Choroid plexus epithelial cell (primary cell): ENCODE measurements at regions not wholly inside any gene's neighbourhood (a gene's known extent, or its start where the extent isn't known, plus 50 kb on each side); places are given as distances from the start of the nearest gene placed in this dataset.

Experiments used
- DNase-seq: peaks from one replicate; pipeline ENCODE4 v3.0.0-alpha.2; 2010; ENCODE audit warnings: low read depth
- H3K4me3 ChIP-seq: 2 replicates; pipeline ENCODE4 v1.5.1; 2011; ENCODE audit warnings: low read depth, mild to moderate bottlenecking, control low read depth, low read length, moderate library complexity
- TF ChIP-seq, protein P1 (sequence below): conservative IDR thresholded peaks from 2 replicates; pipeline ENCODE4 v1.5.1; 2011; ENCODE audit warnings: low read depth, mild to moderate bottlenecking, control low read depth, inconsistent platforms, low read length, moderate library complexity

DNA sequence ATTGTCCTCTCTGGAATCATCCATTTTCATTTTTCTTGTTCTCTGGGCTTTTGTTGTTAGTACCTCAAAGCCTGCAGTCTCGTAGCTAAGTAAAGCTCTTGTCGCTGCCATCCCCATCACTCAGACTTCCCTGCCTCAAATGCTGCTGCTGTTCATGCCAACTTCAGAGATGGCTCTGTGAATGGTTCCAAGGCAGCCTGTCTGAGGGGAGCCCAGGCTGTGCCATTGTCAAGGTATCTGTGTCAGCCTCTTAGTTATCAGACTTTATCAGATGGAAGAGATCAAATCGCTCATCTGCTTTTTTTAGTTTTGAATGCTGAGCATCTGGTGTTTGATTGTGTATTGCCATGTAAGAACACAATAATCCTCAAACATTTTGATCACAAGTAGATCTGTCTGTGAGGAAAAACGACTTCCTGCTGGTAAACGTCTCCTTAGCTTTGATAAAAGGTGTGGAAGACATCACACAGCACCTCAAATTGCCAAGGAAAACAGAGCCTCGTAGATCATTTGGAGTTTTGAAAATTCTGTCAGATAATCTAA is 304.2 kb upstream of the ZC3H12C start:
- TF ChIP-seq, protein P1, sequence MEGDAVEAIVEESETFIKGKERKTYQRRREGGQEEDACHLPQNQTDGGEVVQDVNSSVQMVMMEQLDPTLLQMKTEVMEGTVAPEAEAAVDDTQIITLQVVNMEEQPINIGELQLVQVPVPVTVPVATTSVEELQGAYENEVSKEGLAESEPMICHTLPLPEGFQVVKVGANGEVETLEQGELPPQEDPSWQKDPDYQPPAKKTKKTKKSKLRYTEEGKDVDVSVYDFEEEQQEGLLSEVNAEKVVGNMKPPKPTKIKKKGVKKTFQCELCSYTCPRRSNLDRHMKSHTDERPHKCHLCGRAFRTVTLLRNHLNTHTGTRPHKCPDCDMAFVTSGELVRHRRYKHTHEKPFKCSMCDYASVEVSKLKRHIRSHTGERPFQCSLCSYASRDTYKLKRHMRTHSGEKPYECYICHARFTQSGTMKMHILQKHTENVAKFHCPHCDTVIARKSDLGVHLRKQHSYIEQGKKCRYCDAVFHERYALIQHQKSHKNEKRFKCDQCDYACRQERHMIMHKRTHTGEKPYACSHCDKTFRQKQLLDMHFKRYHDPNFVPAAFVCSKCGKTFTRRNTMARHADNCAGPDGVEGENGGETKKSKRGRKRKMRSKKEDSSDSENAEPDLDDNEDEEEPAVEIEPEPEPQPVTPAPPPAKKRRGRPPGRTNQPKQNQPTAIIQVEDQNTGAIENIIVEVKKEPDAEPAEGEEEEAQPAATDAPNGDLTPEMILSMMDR, result no peak
- no peak overlapping the region for H3K4me3 ChIP-seq
- no peak for DNase-seq

DNA sequence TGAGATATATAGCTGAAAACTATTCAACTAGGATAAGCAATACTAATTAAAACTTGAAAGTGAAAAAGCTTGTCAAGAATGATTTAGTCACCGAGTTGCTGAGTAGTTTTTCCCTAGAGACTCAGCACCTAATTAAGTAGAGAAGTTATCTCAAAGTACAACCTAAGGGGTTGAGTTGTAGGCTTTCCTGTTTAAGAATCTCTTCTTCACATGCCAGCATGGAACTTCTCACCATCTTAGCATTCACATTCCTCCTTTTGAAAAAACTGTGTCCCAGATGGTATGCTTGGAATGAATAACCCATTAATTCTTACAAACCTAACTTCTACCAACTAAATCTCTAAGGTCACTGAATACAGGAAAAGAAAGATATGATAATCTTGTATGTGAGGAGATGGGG is 303.3 kb upstream of the ZC3H12C start:
- no peak overlapping the region for H3K4me3 ChIP-seq
- DNase-seq, result no peak
- TF ChIP-seq, protein P1, result no peak

DNA sequence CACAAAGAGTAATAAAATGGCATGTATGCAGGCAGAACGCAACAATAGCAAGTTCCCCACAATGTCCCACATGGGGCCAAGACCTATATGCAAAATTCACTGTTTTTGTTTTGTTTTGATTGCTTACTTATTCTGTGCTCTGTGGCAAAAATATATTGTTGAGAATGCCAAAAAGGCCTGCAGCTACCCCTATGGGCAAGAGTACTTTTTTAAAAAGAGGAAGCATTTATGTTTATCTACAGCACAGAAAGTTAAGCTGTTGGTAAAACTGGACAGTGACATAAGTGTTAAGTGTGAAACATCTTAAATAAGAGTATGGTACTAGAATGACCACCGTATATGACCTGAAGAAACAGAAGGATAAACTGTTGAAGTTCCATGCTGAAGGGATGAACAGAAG is 301.9 kb upstream of the ZC3H12C start:
- H3K4me3 ChIP-seq, result no peak overlapping the region
- TF ChIP-seq, protein P1, result no peak
- no peak for DNase-seq

DNA sequence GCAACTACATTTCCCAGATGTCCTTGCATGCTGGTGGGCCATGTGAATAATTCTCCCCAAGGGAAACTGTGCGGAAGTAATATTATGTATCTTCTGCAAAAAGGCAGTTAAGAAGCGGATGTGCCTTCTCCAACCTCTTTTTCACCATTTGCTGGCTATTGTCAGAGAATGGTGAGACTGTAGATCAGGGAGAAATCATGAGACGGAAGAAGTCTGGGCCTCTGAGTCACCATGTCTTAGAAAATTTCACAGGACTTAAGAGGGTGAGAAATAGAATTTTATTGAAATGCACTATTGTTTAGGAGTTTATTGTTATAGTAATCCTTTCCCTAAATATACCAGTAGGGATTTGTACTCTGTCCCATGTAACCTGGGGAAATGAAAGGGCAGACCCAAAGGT is 298.7 kb upstream of the ZC3H12C start:
- DNase-seq, result peak; percentile 31
- H3K4me3 ChIP-seq, result no peak overlapping the region
- TF ChIP-seq, protein P1, result no peak

DNA sequence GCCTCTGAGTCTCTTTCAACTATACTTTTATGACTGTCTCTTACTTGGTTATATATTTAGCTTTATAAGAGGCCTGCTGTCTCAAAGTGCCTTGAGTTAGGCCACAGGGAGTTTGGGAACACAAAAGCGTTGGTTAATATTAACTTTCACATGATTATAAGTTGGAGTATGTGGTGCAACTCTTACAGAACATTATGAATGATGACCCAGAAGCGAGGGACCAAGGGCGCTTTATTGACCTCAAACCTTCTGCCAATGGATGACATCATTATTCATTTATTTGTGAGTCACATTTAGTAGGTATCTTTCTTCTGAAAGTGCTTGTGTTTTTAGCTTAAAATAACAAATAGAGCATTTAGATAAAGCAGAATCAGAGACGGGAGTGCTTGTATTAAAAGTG is 298.0 kb upstream of the ZC3H12C start:
- TF ChIP-seq, protein P1, result no peak
- no peak overlapping the region for H3K4me3 ChIP-seq
- peak; percentile 70 for DNase-seq

DNA sequence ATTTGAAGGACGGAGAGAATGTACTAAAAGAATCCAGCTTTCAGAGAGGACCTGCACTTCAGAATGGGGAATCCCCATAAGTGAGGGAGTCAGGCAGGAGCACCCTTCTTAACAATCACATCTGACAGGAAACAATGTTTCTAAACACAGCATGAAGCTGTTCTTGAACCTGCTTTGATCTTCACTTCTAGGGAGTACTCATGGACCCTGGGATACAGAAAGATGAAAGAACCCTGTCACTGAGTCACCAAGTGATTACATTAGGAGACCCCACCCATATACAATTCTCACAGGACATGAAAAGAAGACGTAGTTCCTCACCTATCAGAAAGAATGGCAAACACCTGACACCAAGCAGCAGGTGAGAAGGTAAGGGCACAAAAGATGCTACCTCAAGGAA is 296.9 kb upstream of the ZC3H12C start:
- TF ChIP-seq, protein P1, result no peak
- no peak for DNase-seq
- H3K4me3 ChIP-seq, result no peak overlapping the region

DNA sequence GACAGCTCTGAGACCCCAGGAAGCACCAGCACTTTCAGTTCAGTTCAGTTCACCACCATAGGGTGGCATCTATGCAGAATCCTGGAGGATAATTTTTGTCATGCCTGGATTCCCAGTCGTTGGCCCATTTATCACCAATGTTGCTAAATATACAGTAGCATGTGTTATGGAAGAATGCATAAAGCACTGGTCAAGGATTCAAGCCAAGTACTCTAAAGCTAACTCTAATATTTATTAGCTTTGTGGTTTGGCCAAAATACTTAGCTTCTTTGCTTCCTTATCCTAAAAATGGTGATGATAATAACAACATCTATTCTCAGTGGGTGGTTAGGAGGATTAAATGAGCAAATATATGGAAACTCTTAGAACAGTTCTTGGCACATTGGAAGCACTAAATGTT is 294.7 kb upstream of the ZC3H12C start:
- TF ChIP-seq, protein P1, result no peak
- H3K4me3 ChIP-seq, result no peak overlapping the region
- DNase-seq, result peak; percentile 46
